Mesenchymal stem cell (in vitro differentiated cells and primary cell): ENCODE measurements at regions not wholly inside any gene's neighbourhood (a gene's known extent, or its start where the extent isn't known, plus 50 kb on each side); places are given as distances from the start of the nearest gene placed in this dataset.
A peak's percentile ranks its signal among the peaks of the same experiment; 100 is the strongest.

Experiments
- DNase-seq: peaks from one replicate; pipeline ENCODE4 v3.0.0-alpha.2; 2013
- H2AFZ ChIP-seq: one replicate; pipeline ENCODE4 v1.6.1; 2013; ENCODE audit warnings: low read depth, mild to moderate bottlenecking, control low read depth, inconsistent platforms, low read length, moderate library complexity
- H2AK5ac ChIP-seq: 2 replicates; pipeline ENCODE4 v1.6.1; 2013; ENCODE audit warnings: low read length, moderate library complexity, mild to moderate bottlenecking, inconsistent platforms; ENCODE audit not compliant: severe bottlenecking
- H2BK120ac ChIP-seq: one replicate; pipeline ENCODE4 v1.6.1; 2013; ENCODE audit warnings: low read depth, mild to moderate bottlenecking, inconsistent platforms, low read length, moderate library complexity
- H2BK12ac ChIP-seq, 2 experiments: one replicate each; pipeline ENCODE4 v1.6.1; 2013; ENCODE audit warnings: inconsistent platforms in 2 of 2, low read length in 2 of 2, mild to moderate bottlenecking in 2 of 2, moderate library complexity in 2 of 2, control low read depth in 1 of 2
- H2BK15ac ChIP-seq: one replicate; pipeline ENCODE4 v1.6.1; 2013; ENCODE audit warnings: mild to moderate bottlenecking, low read depth, inconsistent platforms; ENCODE audit not compliant: poor library complexity, severe bottlenecking
- H2BK5ac ChIP-seq: 2 replicates; pipeline ENCODE4 v1.6.1; 2013; ENCODE audit warnings: low read depth, mild to moderate bottlenecking, low read length, control low read depth, inconsistent platforms; ENCODE audit not compliant: poor library complexity, severe bottlenecking
- H3K14ac ChIP-seq, 2 experiments: one replicate each; pipeline ENCODE4 v1.6.1; 2013; ENCODE audit warnings: inconsistent platforms in 2 of 2, low read length in 2 of 2, control low read depth in 1 of 2, mild to moderate bottlenecking in 1 of 2, moderate library complexity in 1 of 2
- H3K18ac ChIP-seq, 2 experiments: one replicate each; pipeline ENCODE4 v1.6.1; 2013; ENCODE audit warnings: inconsistent platforms in 2 of 2, low read length in 2 of 2, control low read depth in 1 of 2, low read depth in 1 of 2, mild to moderate bottlenecking in 1 of 2
- H3K23ac ChIP-seq, 2 experiments: one replicate each; pipeline ENCODE4 v1.6.1; 2013; ENCODE audit warnings: inconsistent platforms in 2 of 2, low read length in 2 of 2, mild to moderate bottlenecking in 2 of 2, moderate library complexity in 2 of 2, control low read depth in 1 of 2
- H3K27ac ChIP-seq: 2 replicates; pipeline ENCODE4 v1.5.1; 2013; ENCODE audit warnings: mild to moderate bottlenecking, moderate library complexity, low read length, control low read depth, inconsistent platforms; ENCODE audit not compliant: poor library complexity, severe bottlenecking
- H3K27me3 ChIP-seq, 2 experiments: 2 replicates each; pipeline versions ENCODE4 v1.6.1 to v1.7.0; 2013; ENCODE audit warnings: low read length in 2 of 2, mild to moderate bottlenecking in 2 of 2, moderate library complexity in 2 of 2, control low read depth in 1 of 2, inconsistent platforms in 1 of 2; ENCODE audit not compliant: control insufficient read depth in 1 of 2, insufficient read depth in 1 of 2
- H3K36me3 ChIP-seq, 2 experiments: 2 replicates each; pipeline versions ENCODE4 v1.6.1 to v1.7.0; 2013; ENCODE audit warnings: low read length in 2 of 2, control low read depth in 1 of 2, inconsistent platforms in 1 of 2, low read depth in 1 of 2, mild to moderate bottlenecking in 1 of 2; ENCODE audit not compliant: insufficient read depth in 2 of 2, control insufficient read depth in 1 of 2
- H3K4ac ChIP-seq, 2 experiments: one replicate each; pipeline ENCODE4 v1.6.1; 2013; ENCODE audit warnings: inconsistent platforms in 2 of 2, low read length in 2 of 2, mild to moderate bottlenecking in 2 of 2, moderate library complexity in 2 of 2, control low read depth in 1 of 2, low read depth in 1 of 2
- H3K4me1 ChIP-seq: 2 replicates; pipeline ENCODE4 v1.6.1; 2013; ENCODE audit warnings: low read depth, low read length, control low read depth; ENCODE audit not compliant: control insufficient read depth, insufficient read depth
- H3K4me2 ChIP-seq: 2 replicates; pipeline ENCODE4 v1.6.1; 2013; ENCODE audit warnings: low read length, mild to moderate bottlenecking, inconsistent platforms; ENCODE audit not compliant: poor library complexity, severe bottlenecking
- H3K4me3 ChIP-seq, 2 experiments: 2 replicates each; pipeline versions ENCODE4 v1.5.1 to v1.7.0; 2013; ENCODE audit warnings: low read length in 2 of 2, mild to moderate bottlenecking in 2 of 2, control low read depth in 1 of 2, low read depth in 1 of 2; ENCODE audit not compliant: insufficient read depth in 1 of 2
- H3K79me1 ChIP-seq: replicated peaks from 2 replicates; pipeline ENCODE4 v1.6.1; 2013; ENCODE audit warnings: mild to moderate bottlenecking, control low read depth, low read length, inconsistent platforms; ENCODE audit not compliant: poor library complexity, severe bottlenecking
- H3K9ac ChIP-seq: 2 replicates; pipeline ENCODE4 v1.7.0; 2013; ENCODE audit warnings: mild to moderate bottlenecking, low read length, moderate library complexity
- H3K9me3 ChIP-seq: 2 replicates; pipeline ENCODE4 v1.7.0; 2013; ENCODE audit warnings: mild to moderate bottlenecking, low read length; ENCODE audit not compliant: control insufficient read depth
- H4K8ac ChIP-seq: one replicate; pipeline ENCODE4 v1.6.1; 2013; ENCODE audit warnings: inconsistent platforms, mild to moderate bottlenecking, low read length, moderate library complexity
- H4K91ac ChIP-seq: one replicate; pipeline ENCODE4 v1.6.1; 2013; ENCODE audit warnings: mild to moderate bottlenecking, low read length, inconsistent platforms
- WGBS: methylation state at CpG from one replicate; pipeline ENCODE4 v1.1.7; 2013; ENCODE audit warnings: mixed read lengths; 5-methylcytosine and 5-hydroxymethylcytosine counted together

GRCh38 chr10:117470733-117471132, 71.8 kb upstream of the EMX2 start:
- Histone ChIP-seq H3K36me3 (no peaks in the 10 kb centered on the region), H3K27me3 (peaks cover 0 to 19% of the 10 kb centered on the region in 2 experiments), H3K18ac (no peak overlapping the region), H2BK12ac (no peak overlapping the region), H2BK15ac (no peak overlapping the region), H3K79me1 (no peaks in the 10 kb centered on the region), H3K4ac (no peak overlapping the region), H2AFZ (no peak overlapping the region), H3K14ac (no peak overlapping the region), H2AK5ac (no peak overlapping the region), H3K9ac (no peak overlapping the region), H3K9me3 (no peaks in the 10 kb centered on the region), H2BK5ac (no peak overlapping the region), H3K23ac (no peak overlapping the region), H3K4me1 (no peaks in the 10 kb centered on the region), H4K91ac (no peak overlapping the region), H3K4me2 (no peak overlapping the region), H4K8ac (no peak overlapping the region), H2BK120ac (no peak overlapping the region), H3K4me3 (no peak overlapping the region), H3K27ac (no peak overlapping the region)
- WGBS, result no CpG with 5 or more reads among the region's 5 CpGs
- DNase-seq, result no peak

GRCh38 chr10:117468665-117469064, 73.9 kb upstream of the EMX2 start:
- Histone ChIP-seq H3K79me1 (no peaks in the 10 kb centered on the region), H2AK5ac (no peak overlapping the region), H2BK15ac (no peak overlapping the region), H3K4ac (no peak overlapping the region), H4K91ac (no peak overlapping the region), H4K8ac (no peak overlapping the region), H2BK12ac (no peak overlapping the region), H3K36me3 (no peaks in the 10 kb centered on the region), H2BK120ac (no peak overlapping the region), H3K27me3 (peaks cover 0 to 19% of the 10 kb centered on the region in 2 experiments), H2BK5ac (no peak overlapping the region), H2AFZ (no peak overlapping the region), H3K18ac (no peak overlapping the region), H3K9ac (no peak overlapping the region), H3K4me2 (no peak overlapping the region), H3K14ac (no peak overlapping the region), H3K23ac (no peak overlapping the region), H3K4me1 (no peaks in the 10 kb centered on the region), H3K4me3 (no peak overlapping the region), H3K9me3 (no peaks in the 10 kb centered on the region), H3K27ac (no peak overlapping the region)
- no peak for DNase-seq
- WGBS, result 93% methylated on average over 3 of the region's 3 CpGs

GRCh38 chr10:117464176-117464575, 78.4 kb upstream of the EMX2 start:
- H3K36me3 ChIP-seq, result no peaks in the 10 kb centered on the region
- no peak overlapping the region for H3K9ac ChIP-seq
- no peak overlapping the region for H2BK12ac ChIP-seq
- no CpG with 5 or more reads among the region's 2 CpGs for WGBS
- no peak overlapping the region for H3K27ac ChIP-seq
- H2AK5ac ChIP-seq, result no peak overlapping the region
- H4K8ac ChIP-seq, result no peak overlapping the region
- H3K4ac ChIP-seq, result no peak overlapping the region
- no peak overlapping the region for H2BK15ac ChIP-seq
- H4K91ac ChIP-seq, result no peak overlapping the region
- no peak overlapping the region for H3K18ac ChIP-seq
- H3K9me3 ChIP-seq, result peaks cover 6% of the 10 kb centered on the region
- no peak overlapping the region for H3K14ac ChIP-seq
- DNase-seq, result no peak
- H3K4me3 ChIP-seq, result no peak overlapping the region
- peaks cover 13% of the 10 kb centered on the region for H3K4me1 ChIP-seq
- H2BK5ac ChIP-seq, result no peak overlapping the region
- H2BK120ac ChIP-seq, result no peak overlapping the region
- no peak overlapping the region for H3K23ac ChIP-seq
- H2AFZ ChIP-seq, result no peak overlapping the region
- H3K4me2 ChIP-seq, result no peak overlapping the region
- H3K79me1 ChIP-seq, result no peaks in the 10 kb centered on the region
- peaks cover 0 to 5% of the 10 kb centered on the region in 2 experiments for H3K27me3 ChIP-seq

GRCh38 chr10:117463545-117463920, 79.0 kb upstream of the EMX2 start:
- H2AK5ac ChIP-seq, result peak overlapping the region; percentile 88
- H3K14ac ChIP-seq, result no peak overlapping the region
- no peak overlapping the region for H2BK5ac ChIP-seq
- H4K91ac ChIP-seq, result no peak overlapping the region
- no peak overlapping the region for H3K4ac ChIP-seq
- 57% methylated on average over 1 of the region's 1 CpG for WGBS
- no peaks in the 10 kb centered on the region for H3K36me3 ChIP-seq
- H3K79me1 ChIP-seq, result no peaks in the 10 kb centered on the region
- no peak overlapping the region for H2AFZ ChIP-seq
- H2BK12ac ChIP-seq, result no peak overlapping the region
- peaks cover 13% of the 10 kb centered on the region for H3K4me1 ChIP-seq
- H2BK120ac ChIP-seq, result no peak overlapping the region
- no peak overlapping the region for H4K8ac ChIP-seq
- H3K4me3 ChIP-seq, result no peak overlapping the region
- no peak overlapping the region for H3K23ac ChIP-seq
- no peak overlapping the region for H3K9ac ChIP-seq
- H3K9me3 ChIP-seq, result peaks cover 6% of the 10 kb centered on the region
- H3K27ac ChIP-seq, result peak overlapping the region; percentile 59
- H3K18ac ChIP-seq, result no peak overlapping the region
- DNase-seq, result no peak
- H3K27me3 ChIP-seq, result peaks cover 0 to 7% of the 10 kb centered on the region in 2 experiments
- H3K4me2 ChIP-seq, result no peak overlapping the region
- no peak overlapping the region for H2BK15ac ChIP-seq
